Keratinocyte (primary cell): ENCODE measurements at regions not wholly inside any gene's neighbourhood (a gene's known extent, or its start where the extent isn't known, plus 50 kb on each side); places are given as distances from the start of the nearest gene placed in this dataset.

Experiments used
- EZH2 ChIP-seq: IDR thresholded peaks from one replicate; pipeline ENCODE4 v1.6.1; 2012; ENCODE audit warnings: inconsistent platforms, mild to moderate bottlenecking, low read length, moderate library complexity
- TF ChIP-seq, protein P1 (sequence below), 3 experiments: IDR thresholded peaks in 1 of 3; conservative IDR thresholded peaks in 1 of 3; optimal IDR thresholded peaks in 1 of 3; 2 replicates in 2 of 3; 3 replicates in 1 of 3; pipeline versions ENCODE3 to v1.5.1; 2011; ENCODE audit warnings: low read length in 3 of 3, mild to moderate bottlenecking in 3 of 3, moderate library complexity in 2 of 3, control low read depth in 1 of 3, inconsistent platforms in 1 of 3; ENCODE audit not compliant: insufficient read depth in 2 of 3; ENCODE audit errors: extremely low read depth in 1 of 3

DNA sequence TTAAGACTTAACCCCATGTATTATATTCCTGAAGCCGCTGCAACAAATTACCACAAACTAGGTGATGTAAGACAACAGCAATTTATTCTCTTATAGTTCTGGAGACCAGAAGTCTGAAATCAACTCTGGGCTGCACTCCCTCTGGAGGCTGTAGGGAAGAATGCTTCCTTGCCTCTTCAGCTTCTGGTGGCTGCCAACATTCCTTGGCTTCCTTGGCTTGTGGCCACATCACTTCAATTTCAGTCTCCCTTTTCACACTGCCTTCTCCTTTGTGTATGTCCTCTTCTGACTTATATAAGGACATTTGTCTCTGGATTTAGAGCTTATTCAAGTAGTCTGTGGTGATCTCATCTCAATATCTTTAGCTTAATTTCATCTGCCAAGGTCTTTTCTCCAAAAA, 141.6 kb downstream of the DHX35 start:
- TF ChIP-seq, protein P1, sequence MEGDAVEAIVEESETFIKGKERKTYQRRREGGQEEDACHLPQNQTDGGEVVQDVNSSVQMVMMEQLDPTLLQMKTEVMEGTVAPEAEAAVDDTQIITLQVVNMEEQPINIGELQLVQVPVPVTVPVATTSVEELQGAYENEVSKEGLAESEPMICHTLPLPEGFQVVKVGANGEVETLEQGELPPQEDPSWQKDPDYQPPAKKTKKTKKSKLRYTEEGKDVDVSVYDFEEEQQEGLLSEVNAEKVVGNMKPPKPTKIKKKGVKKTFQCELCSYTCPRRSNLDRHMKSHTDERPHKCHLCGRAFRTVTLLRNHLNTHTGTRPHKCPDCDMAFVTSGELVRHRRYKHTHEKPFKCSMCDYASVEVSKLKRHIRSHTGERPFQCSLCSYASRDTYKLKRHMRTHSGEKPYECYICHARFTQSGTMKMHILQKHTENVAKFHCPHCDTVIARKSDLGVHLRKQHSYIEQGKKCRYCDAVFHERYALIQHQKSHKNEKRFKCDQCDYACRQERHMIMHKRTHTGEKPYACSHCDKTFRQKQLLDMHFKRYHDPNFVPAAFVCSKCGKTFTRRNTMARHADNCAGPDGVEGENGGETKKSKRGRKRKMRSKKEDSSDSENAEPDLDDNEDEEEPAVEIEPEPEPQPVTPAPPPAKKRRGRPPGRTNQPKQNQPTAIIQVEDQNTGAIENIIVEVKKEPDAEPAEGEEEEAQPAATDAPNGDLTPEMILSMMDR (optimal IDR thresholded peaks at IDR 0.05 in 1 of 3, IDR thresholded peaks at IDR 0.05 in 1 of 3, conservative IDR thresholded peaks at IDR 0.05 in 1 of 3; ENCODE audit: extremely low read depth in 1 of 3, insufficient read depth in 2 of 3, low read length in 3 of 3) = peak in 2 of 3 experiments; percentile 9 to 11
- no peak for TF ChIP-seq EZH2
